ENCODE measurements at regions not wholly inside any gene's neighbourhood (a gene's known extent, or its start where the extent isn't known, plus 50 kb on each side); places are given as distances from the start of the nearest gene placed in this dataset.

- DNase-seq = no peak
Measured at GRCh38 chr12:73372856-73373255, 1100.7 kb downstream of the TRHDE start.

- DNase-seq = no peak
Measured at GRCh38 chr12:73374360-73374759, 1102.2 kb downstream of the TRHDE start.

- DNase-seq = no peak
Measured at GRCh38 chr12:73383584-73384222, 1111.5 kb downstream of the TRHDE start.

GRCh38 chr12:73384592-73384991 is 1112.4 kb downstream of the TRHDE start:
- DNase-seq = no peak

GRCh38 chr12:73390261-73390660 is 1118.1 kb downstream of the TRHDE start:
- DNase-seq = no peak

DNA sequence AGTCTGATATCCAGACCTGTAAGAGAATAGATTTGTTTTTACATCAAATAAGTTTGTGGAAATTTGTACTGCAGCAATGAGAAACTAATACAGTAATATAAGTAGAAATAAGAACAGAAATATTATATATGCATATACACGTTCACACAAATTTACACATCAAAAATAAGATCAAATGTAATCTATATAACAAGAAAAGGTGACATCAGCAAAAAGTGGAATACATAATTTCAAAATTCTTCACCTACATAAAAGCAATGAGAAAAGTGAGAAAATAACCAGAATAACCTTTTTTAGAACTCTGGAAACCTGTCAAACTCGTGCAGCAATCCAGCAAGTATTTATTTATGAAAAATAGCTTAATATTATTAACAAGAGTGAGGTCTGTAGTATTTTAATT is 1124.6 kb upstream of the ATXN7L3B start:
- no peak for DNase-seq

- DNase-seq = no peak
Measured at GRCh38 chr12:73413974-73414373, 1123.7 kb upstream of the ATXN7L3B start.

DNA sequence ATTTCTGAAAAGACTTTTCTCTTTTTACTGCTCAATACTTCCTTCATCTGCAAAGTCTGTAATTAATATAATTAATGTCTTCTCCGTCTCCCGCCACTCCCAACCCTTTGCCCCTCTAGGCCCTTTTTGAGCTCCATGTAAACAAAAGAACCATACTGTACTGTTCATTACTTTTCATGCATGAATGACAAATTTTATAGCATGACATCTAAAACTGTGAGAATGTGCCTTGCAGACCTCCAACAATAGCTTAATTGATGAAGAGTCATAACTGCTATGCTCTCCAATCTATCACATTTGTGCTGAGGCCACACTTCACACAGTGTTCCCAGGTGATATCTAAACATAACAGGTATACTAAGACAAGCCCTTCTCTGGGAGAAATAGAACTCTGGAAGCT is 1122.7 kb upstream of the ATXN7L3B start:
- no peak for DNase-seq

DNA sequence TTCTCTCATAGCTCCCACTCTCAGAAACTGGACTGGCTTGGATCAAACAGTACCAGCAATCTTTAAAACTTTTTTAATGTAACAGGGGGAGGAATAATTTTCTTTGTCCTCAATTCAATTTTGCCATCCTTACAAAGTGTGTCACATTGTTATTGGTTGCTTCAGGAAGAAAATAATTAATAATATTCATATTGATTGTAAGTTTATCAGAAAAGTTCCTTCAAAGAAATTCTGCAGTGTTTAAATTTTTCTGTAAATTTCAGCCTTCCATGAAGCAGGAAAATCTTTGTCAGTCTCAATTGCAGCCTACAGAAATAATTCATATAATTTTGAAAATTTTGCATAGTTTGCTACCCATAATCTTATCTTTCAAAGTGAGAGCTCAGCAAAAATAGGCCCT is 1119.1 kb upstream of the ATXN7L3B start:
- no peak for DNase-seq

DNA sequence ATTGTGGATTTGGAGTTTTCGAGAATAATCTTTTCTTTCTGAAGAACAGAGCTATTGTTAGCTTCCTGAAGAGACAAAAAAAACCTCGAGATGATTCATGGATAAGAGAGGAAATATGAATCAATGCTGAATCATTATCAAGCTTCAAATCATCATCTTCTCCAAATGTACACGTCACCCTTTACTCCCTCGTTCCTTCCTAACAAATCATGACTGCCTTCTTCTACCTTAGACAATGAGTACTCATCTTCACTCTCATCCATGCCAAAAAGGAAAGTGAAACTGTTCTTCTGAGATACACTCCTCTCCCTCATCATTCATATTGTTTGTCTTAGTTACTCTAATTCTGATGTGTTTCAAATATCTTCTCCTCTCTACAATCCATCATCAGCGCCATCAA is 1115.8 kb upstream of the ATXN7L3B start:
- peak; percentile 48 for DNase-seq

- no peak for DNase-seq
Measured at GRCh38 chr12:73424484-73424883, 1113.2 kb upstream of the ATXN7L3B start.

GRCh38 chr12:73445658-73446324 is 1091.8 kb upstream of the ATXN7L3B start:
- DNase-seq = no peak

GRCh38 chr12:73452672-73453469 is 1084.8 kb upstream of the ATXN7L3B start:
- no peak for DNase-seq

- DNase-seq = no peak
Measured at GRCh38 chr12:73460212-73460611, 1077.4 kb upstream of the ATXN7L3B start.

DNA sequence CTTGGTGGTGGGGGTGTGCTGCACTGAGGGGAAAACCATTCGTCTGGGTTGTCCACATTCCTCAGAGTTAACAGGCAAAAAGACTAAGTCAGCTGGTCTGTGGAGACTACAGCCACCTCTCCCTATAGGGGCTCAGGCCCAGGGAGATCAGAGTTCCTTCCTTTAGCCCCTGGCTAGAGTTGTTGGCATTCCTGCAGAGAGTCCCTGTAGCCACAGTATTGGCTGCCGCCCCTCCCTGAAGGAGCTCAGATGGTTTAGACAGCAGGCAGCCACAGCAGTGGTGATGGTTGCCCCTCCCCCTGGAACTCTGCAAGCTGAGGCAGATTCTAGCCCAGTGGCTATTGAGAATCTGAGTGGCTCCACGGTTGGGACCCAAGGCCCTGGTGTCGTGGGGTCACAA is 1072.5 kb upstream of the ATXN7L3B start:
- DNase-seq = no peak

DNA sequence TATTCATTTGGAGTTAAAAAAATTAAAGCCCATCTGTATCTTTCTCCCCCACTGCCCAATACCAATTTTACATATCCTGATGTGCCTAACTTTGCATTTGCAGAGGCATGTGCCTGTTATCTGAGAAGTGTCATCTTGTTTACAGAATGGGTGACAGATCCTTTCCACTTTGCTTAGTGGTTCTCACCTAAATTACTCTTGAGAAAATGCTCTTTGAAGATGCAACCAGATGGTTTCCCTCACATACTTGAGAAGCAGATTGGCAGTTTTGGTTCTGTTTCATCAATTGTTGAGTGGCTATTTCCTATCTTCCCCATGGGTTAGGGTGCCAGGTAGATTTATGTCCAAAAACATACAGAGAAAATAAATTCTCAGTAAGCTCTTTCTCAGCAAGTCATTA is 1051.4 kb upstream of the ATXN7L3B start:
- DNase-seq = no peak

DNA sequence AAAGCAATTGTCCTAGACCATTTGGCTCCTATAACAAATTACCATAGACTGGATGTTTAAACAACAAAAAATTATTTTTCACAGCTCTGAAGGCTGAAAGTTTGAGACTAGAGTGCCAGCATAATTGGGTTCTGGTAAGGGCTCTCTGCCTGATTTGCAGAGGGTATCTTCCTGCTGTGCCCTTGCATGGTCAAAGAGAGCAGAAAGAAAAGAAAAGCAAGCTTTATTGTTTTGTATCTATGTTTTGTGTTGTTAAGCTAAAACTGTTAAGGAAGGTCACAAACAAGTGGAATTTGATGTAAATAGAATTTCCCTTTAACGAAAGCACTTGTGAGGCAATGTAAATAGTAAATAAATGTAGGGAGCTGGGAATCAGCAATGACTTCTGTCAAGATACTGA is 1031.0 kb upstream of the ATXN7L3B start:
- DNase-seq = no peak

GRCh38 chr12:73514672-73515071 is 1023.0 kb upstream of the ATXN7L3B start:
- DNase-seq = no peak

GRCh38 chr12:73517859-73518258 is 1019.8 kb upstream of the ATXN7L3B start:
- no peak for DNase-seq

DNA sequence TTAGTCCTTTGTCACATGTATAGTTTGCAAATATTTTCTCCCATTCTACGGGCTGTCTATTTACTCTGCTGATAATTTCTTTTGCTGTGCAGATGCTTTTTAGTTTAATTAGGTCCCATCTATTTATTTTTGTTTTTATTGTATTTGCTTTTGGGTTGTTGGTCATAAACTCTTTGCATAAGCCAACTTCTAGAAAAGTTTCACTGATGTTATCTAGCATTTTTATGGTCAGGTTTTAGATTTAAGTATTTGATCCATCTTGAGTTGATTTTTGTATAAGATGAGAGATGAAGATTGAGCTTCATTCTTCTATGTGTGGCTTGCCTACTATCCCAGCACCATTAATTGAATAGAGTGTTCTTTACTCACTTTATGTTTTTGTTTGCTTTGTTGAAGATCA is 1008.4 kb upstream of the ATXN7L3B start:
- no peak for DNase-seq

DNA sequence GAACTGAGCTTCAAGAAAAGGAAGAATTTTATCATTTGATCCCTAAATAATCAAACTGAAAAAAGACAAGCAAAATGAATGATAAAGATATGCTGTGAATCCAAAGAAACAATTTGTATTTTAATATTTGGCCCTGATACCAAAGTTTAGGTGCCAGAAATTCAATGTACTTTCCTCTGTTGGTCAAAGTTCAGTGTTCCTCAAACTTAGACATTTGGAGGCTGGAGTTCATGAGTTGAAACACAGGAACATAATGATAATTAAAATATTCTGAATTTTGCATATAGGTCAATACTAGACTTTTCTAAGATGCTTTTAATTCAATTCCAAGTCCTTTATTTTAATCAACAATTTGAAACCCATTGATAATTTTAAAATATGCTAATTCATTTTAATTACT is 1007.7 kb upstream of the ATXN7L3B start:
- no peak for DNase-seq

DNA sequence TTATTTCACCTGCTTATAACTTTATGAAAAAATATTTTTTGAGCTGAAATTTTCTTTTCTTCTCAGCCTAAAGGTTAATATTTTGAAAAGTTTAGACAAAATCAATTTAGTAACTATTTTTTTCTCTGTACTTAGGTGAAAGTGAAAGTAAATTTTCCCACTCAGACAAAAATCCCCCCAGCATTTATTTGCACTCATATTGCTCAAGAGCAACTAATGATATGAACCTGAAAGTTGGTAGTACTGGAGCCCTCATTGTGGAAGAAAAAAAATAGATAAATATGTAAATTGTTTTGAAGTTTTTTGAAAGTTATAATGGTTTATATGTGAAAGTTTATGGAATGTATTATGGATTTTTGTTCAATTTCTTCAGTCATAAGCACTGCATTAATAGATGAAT is 1005.9 kb upstream of the ATXN7L3B start:
- DNase-seq = no peak

DNA sequence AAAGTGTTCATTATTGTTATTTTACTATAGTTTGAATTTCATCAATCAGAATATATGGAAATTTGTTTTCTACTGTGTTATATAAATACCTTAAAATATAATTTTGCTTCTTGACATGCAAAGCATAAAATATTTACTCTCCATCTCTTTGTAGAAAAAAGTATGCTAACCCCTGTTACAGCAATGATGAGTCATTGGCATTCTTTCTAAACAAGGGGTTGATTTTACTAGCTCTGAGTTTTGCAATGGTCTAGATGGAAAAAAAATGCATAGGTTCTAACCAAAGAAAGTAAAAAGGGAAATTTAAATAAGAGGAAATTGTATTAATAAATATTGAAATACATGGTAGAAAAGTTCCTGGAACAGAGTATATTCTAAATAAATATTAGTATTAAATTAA is 990.2 kb upstream of the ATXN7L3B start:
- no peak for DNase-seq

- no peak for DNase-seq
Measured at GRCh38 chr12:73585136-73585535, 952.5 kb upstream of the ATXN7L3B start.
